COLO668 (cell line): ENCODE measurements at regions not wholly inside any gene's neighbourhood (a gene's known extent, or its start where the extent isn't known, plus 50 kb on each side); places are given as distances from the start of the nearest gene placed in this dataset.

ENCODE experiments used
- DNase-seq: peaks from one replicate; lab custom pipeline; 2025; ENCODE audit not compliant: unreplicated experiment; lab: John Stamatoyannopoulos, UW

DNA sequence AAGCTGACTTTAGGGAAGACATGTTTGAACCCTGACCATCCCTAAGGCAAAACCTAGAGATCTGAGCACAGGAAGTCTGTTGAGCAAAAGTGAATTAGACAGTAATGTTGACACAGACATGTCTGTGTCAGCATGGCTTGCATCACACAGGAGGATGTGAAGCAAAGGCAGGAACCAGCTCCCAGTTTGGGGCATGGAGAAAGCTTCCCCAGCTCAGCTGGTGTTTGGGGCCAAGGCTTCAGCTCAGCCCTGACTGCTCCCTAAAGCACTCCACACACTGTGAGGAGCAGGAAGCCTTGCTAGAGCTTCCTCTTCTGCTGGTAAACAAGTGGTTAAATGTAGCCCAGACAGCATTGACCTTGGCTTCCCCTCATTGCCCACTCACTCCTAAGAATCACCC is 153.8 kb upstream of the UBL3 start:
- no peak for DNase-seq

DNA sequence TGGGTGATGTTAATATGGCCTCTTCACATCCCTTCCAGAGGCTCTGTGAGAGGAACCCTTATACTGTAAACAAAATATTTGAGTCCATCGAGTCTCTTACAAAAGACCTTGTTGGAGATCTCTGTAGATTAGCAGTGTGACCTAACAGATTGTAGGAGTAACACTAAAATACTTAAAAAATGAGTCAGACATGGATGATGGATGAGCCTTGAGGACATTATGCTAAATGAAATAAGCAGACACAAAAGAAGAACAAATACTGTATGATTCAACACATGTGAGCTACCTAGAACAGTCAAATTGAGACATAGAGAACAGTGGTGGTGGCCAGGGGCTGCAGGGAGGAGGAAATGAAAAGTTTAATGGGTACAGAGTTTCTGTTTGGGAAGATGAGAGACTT is 152.2 kb upstream of the UBL3 start:
- no peak for DNase-seq

GRCh38 chr13:30000370-30000765 is 150.0 kb upstream of the UBL3 start:
- no peak for DNase-seq

- no peak for DNase-seq
Measured at GRCh38 chr13:29999492-30000369, 149.3 kb upstream of the UBL3 start.

DNA sequence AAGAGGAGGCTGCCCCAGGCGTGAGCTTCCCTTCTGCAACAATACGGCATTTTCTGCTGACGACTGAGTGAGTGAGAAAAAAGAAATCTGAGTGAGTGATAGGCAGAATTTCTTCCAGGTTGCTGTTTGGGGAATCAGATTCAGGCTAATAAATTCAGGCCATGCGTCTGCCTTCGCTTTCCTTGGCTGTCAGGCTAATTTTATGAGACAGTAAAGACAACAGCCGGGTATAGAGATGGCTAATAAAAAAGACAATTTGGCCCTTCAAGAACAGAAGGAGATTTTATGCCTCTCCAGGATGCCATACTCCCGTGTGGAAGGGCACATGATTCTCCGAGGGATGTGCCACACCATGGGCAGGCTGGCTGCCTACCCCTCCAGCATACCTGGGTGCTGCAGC is 145.9 kb upstream of the UBL3 start:
- no peak for DNase-seq

GRCh38 chr13:29994911-29995595 is 144.6 kb upstream of the UBL3 start:
- no peak for DNase-seq

GRCh38 chr13:29993716-29994488 is 143.5 kb upstream of the UBL3 start:
- no peak for DNase-seq

DNA sequence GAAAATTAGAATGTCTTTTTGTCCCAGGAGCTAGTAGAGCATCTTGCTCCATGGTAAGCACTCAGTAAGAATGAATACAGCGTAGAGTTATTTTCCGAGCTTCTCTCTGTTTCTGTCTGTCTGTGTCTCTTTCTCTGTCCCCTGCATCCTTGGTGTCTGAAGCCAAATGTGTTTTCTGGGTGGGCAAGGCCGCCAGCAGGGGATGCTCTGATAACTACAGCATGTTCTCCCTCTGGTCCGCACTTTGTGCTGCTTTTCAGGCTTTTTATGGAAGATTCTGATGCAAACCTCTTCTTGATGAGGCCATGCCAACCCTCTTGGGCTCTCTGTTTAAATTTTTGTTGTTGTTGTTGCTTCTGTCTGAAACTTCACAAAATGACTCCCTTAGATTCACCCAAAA is 142.8 kb upstream of the UBL3 start:
- no peak for DNase-seq

GRCh38 chr13:29991343-29991742 is 140.9 kb upstream of the UBL3 start:
- DNase-seq: no peak

DNA sequence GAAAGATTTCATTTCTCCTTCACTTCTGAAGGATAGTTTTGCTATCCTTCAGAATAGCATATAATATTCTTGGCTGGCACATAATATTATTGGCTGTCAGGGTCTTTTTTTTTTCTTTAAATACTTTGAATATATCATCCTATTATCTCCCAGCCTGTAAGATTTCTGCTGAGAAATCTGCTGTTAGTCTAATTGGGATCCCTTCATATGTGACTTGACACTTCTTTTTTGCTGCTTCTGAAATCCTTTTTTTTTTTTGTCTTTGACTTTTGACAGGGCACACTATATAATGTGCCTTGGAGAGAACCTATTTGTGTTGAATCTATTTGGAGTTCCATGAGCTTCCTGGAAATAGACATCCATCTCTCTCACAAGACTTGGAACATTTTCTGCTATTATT is 136.9 kb upstream of the UBL3 start:
- DNase-seq: no peak

DNA sequence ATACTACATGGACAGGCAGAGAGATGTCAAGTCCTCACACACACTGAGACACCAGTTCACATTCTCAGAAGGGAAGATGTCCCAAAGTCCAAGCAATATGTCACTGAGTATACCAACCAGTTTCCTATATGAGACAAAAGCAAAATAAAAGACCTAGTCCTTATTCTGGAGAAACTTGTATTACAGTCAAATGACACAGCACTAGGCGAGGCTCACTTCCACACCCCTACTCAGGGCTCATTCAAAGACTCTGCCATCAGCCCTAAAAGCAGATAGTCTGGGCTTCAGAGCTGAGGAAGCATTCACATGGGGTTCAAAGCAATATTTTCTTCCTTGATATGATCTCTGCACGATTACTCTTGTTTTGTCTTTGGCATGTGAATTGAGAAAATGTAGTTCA is 129.9 kb upstream of the UBL3 start:
- no peak for DNase-seq

GRCh38 chr13:29978211-29978610 is 127.8 kb upstream of the UBL3 start:
- no peak for DNase-seq

DNA sequence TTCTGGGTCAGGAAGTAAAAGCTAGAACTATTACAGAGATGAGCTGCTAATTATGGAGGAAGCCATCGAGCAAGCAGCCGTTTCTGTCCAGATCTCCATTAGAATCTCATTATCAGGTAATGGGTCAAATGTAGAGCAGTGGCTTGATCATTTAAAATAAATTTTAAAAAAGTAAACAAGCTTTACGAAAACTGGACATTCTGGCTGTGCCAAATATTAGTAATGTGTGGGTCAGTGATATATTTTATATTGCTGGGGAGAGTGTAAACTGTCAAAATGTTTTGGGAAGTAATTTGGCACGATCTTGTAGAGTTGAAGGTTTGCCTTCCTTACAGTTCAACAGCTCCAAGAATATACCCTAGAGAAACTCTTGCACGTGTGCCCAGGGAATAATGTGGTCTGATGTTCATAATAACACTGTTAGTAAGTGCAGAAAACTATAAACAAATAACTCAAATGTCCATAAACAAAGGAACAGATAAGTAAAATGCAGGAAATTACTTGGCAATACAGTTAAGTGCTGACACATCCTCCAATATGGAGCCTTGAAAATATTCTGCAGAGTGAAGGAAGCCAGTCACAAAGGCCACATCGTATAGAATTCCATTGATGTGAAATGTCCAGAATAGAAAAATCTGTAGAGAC is 127.2 kb upstream of the UBL3 start:
- no peak for DNase-seq

- DNase-seq: no peak
Measured at GRCh38 chr13:29976535-29976934, 126.1 kb upstream of the UBL3 start.

DNA sequence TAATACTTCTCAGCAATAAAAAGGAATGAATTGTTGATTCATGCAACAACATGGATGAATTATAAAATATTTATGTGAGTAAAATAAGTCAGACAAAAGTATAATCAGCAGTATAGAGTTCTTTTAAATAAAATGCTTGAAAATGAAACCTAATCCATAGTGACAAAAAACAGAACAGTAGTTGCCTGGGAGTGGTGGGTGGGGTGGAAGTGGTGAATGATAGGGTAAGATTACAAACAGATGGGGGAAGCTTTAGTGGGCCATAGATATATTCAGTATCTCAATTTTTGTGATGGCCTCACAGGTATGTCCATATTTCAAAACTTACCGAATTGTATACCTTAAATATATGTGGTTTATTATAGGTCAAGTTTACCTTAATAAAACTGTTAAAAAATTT is 124.9 kb upstream of the UBL3 start:
- DNase-seq: no peak

DNA sequence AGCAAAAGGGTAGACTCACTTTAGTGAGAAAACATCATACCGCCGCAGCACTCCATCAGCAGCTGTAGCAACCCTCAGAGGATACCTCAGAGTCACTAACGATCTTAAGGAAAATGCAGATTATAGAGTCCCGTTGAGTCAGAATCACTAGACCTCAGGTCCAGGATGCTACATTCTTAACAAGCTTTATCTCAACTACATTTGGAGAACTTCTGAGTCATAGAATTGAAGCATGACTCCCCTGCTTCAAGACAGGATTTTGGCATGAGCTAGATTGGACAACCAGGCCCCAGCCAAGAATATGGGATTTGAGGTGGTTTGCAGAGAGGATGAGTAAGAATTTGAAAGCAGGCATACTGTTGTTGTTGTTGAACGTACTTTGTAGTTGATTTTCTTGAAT is 118.9 kb upstream of the UBL3 start:
- DNase-seq: no peak

DNA sequence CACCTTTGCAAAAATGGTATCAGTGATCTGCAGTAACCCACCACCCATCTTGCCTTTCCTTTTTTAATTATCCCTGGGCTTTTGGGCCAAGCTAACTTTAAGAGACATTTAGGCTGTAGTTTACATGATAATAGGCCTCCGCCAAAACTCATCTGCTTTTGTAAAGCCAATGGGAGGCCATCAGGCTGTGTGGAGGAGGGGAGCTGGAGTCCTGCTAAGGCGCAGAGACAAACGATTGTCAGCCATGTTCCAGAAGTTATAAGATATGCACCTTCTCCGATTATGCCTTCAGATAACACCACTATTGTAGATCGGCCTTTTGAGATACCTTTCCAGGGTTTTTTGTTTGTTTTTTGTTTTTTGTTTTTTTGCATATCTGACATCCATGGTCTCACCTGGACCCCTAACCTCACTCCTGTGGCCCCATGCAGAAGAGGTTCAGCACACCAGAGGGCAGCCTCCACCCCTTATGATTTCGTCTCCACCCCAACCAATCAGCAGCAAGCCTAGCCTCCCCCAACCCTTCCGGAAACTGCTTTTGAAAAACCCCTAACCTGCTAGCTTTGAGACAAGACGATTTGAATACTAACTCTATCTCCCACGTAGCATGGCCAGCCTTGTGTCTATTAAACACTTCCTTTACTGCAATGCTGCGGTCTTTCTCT is 113.9 kb upstream of the UBL3 start:
- no peak for DNase-seq

- no peak for DNase-seq
Measured at GRCh38 chr13:29963089-29963488, 112.7 kb upstream of the UBL3 start.

GRCh38 chr13:29961036-29961670 is 110.7 kb upstream of the UBL3 start:
- no peak for DNase-seq

DNA sequence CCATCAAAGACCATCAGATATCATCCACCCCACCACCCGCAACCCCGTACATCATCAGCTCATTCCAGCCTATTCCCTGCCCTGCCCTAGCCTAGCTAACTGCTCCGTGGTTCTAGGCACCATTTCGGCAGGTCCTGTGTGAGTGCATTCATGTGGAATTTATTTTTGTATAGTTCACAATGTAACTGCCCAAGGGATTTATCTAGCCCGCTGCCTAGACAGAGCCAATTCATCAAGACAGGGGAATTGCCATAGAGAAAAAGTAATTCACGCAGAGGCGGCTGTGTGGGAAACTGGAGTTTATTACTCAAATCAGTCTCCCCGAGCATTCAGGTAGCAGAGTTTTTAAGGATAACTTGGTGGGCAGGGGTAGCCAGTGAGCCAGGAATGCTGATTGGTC is 109.2 kb upstream of the UBL3 start:
- DNase-seq: no peak
